WTC11 (cell line): ENCODE measurements at regions not wholly inside any gene's neighbourhood (a gene's known extent, or its start where the extent isn't known, plus 50 kb on each side); places are given as distances from the start of the nearest gene placed in this dataset.

Experiments
- ATAC-seq: fragments of 200-7000 bp; cut with Tn5 transposase; 2 replicates; pipeline ENCODE4 v1.10.0; 2021; ENCODE audit warnings: mild to moderate bottlenecking, moderate library complexity
- CTCF ChIA-PET: fragments of 300-600 bp; sonication (Branson Sonifier 250); formaldehyde crosslinking; loops from one replicate; lab custom pipeline; 2021; ENCODE audit warnings: antibody characterized with exemption; lab: Charles Lee
- POLR2A ChIA-PET: fragments of 350-600 bp; sonication (Branson Sonifier 250); formaldehyde crosslinking; loops from one replicate; lab custom pipeline; 2021; ENCODE audit warnings: antibody characterized with exemption; lab: Charles Lee
- DNase-seq: peaks from one replicate; pipeline ENCODE4 v3.0.0; 2021; ENCODE audit warnings: low spot score
- H3K27ac Mint-ChIP-seq: 2 replicates; pipeline ENCODE4 v1.8.0; 2021; ENCODE audit warnings: mixed read lengths
- H3K27me3 Mint-ChIP-seq: 2 replicates; pipeline ENCODE4 v1.8.0; 2021; ENCODE audit warnings: low read depth, mild to moderate bottlenecking, moderate library complexity, mixed read lengths
- H3K36me3 Mint-ChIP-seq: 2 replicates; pipeline ENCODE4 v1.8.0; 2021; ENCODE audit warnings: mixed read lengths
- H3K4me1 Mint-ChIP-seq: 2 replicates; pipeline ENCODE4 v1.8.0; 2022; ENCODE audit warnings: mixed read lengths
- H3K4me3 Mint-ChIP-seq: 2 replicates; pipeline ENCODE4 v1.8.0; 2021; ENCODE audit warnings: mild to moderate bottlenecking, moderate library complexity, mixed read lengths
- H3K9me3 Mint-ChIP-seq: 2 replicates; pipeline ENCODE4 v1.8.0; 2021; ENCODE audit warnings: mixed read lengths
- ATF3 ChIP-seq: sonication (generic); formaldehyde crosslinking; conservative IDR thresholded peaks from 2 replicates; pipeline ENCODE4 v1.8.1; 2022; ENCODE audit warnings: mild to moderate bottlenecking, missing genetic modification reagents
- CDX4 ChIP-seq: fragments of 250-450 bp; sonication (Bioruptor Pico); IDR thresholded peaks from 2 replicates; pipeline ENCODE4 v1.9.0; 2021; ENCODE audit warnings: moderate library complexity, mild to moderate bottlenecking, inconsistent platforms, borderline replicate concordance
- E2F4 ChIP-seq: sonication (generic); formaldehyde crosslinking; IDR thresholded peaks from 2 replicates; pipeline ENCODE4 v1.8.1; 2022; ENCODE audit warnings: low read depth, mild to moderate bottlenecking, moderate library complexity, missing genetic modification reagents, borderline replicate concordance
- ETV6 ChIP-seq: sonication (generic); formaldehyde crosslinking; IDR thresholded peaks from 2 replicates; pipeline ENCODE4 v1.8.1; 2022; ENCODE audit warnings: mild to moderate bottlenecking, missing genetic modification reagents
- JAZF1 ChIP-seq: fragments of 250-450 bp; sonication (Bioruptor Pico); IDR thresholded peaks from 2 replicates; pipeline ENCODE4 v1.9.0; 2021; ENCODE audit warnings: moderate library complexity, mild to moderate bottlenecking, inconsistent platforms
- MLX ChIP-seq: sonication (generic); formaldehyde crosslinking; IDR thresholded peaks from 2 replicates; pipeline ENCODE4 v1.8.1; 2023; ENCODE audit warnings: mild to moderate bottlenecking, missing genetic modification reagents, moderate library complexity
- MXD4 ChIP-seq: fragments of 250-450 bp; sonication (Bioruptor Pico); IDR thresholded peaks from 2 replicates; pipeline ENCODE4 v1.8.0; 2021; ENCODE audit warnings: mild to moderate bottlenecking, moderate library complexity, borderline replicate concordance
- NFATC4 ChIP-seq: fragments of 250-450 bp; sonication (Bioruptor Pico); IDR thresholded peaks from 2 replicates; pipeline ENCODE4 v1.9.0; 2021; ENCODE audit warnings: mild to moderate bottlenecking
- PRDM15 ChIP-seq: sonication (generic); formaldehyde crosslinking; IDR thresholded peaks from 2 replicates; pipeline ENCODE4 v1.8.0; 2022; ENCODE audit warnings: missing genetic modification reagents
- PREB ChIP-seq: sonication (generic); formaldehyde crosslinking; IDR thresholded peaks from 2 replicates; pipeline ENCODE4 v1.8.1; 2022; ENCODE audit warnings: mild to moderate bottlenecking, missing genetic modification reagents, moderate library complexity, borderline replicate concordance
- SMAD4 ChIP-seq: sonication (generic); formaldehyde crosslinking; IDR thresholded peaks from 2 replicates; pipeline ENCODE4 v1.8.0; 2022; ENCODE audit warnings: mild to moderate bottlenecking, missing genetic modification reagents
- SOX15 ChIP-seq: fragments of 250-450 bp; sonication (Bioruptor Pico); IDR thresholded peaks from 2 replicates; pipeline ENCODE4 v1.9.0; 2021; ENCODE audit warnings: mild to moderate bottlenecking
- TCF7 ChIP-seq: sonication (generic); formaldehyde crosslinking; IDR thresholded peaks from 2 replicates; pipeline ENCODE4 v1.8.0; 2022; ENCODE audit warnings: mild to moderate bottlenecking, low read depth, missing genetic modification reagents, moderate library complexity
- TP53 ChIP-seq: sonication (generic); formaldehyde crosslinking; IDR thresholded peaks from 2 replicates; pipeline ENCODE4 v1.8.1; 2023; ENCODE audit warnings: mild to moderate bottlenecking, missing genetic modification reagents
- USF1 ChIP-seq: sonication (generic); formaldehyde crosslinking; IDR thresholded peaks from 2 replicates; pipeline ENCODE4 v1.8.0; 2022; ENCODE audit warnings: mild to moderate bottlenecking, missing genetic modification reagents
- ZBTB43 ChIP-seq: sonication (generic); formaldehyde crosslinking; IDR thresholded peaks from 2 replicates; pipeline ENCODE4 v1.8.1; 2023; ENCODE audit warnings: mild to moderate bottlenecking, missing genetic modification reagents
- ZNF263 ChIP-seq: sonication (generic); formaldehyde crosslinking; IDR thresholded peaks from 2 replicates; pipeline ENCODE4 v1.8.1; 2022; ENCODE audit warnings: low read depth, mild to moderate bottlenecking, moderate library complexity, missing genetic modification reagents
- ZNF512 ChIP-seq: sonication (generic); formaldehyde crosslinking; IDR thresholded peaks from 2 replicates; pipeline ENCODE4 v1.8.1; 2022; ENCODE audit warnings: missing genetic modification reagents, borderline replicate concordance

- no peak for TF ChIP-seq PRDM15 (CRISPR knock-in tag)
- no peak for TF ChIP-seq USF1 (CRISPR knock-in tag)
- TF ChIP-seq, all 79 proteins: peak for 0
Observed at GRCh38 chr10:83375274-83375673, 764.0 kb upstream of the GHITM start (continued).

- no peaks in the 10 kb centered on the region for H3K36me3 Mint-ChIP-seq
- ATAC-seq (no peak), DNase-seq (no peak)
- no peaks in the 10 kb centered on the region for H3K4me1 Mint-ChIP-seq
- no peak overlapping the region for H3K27ac Mint-ChIP-seq
- H3K27me3 Mint-ChIP-seq, result no peaks in the 10 kb centered on the region
- H3K4me3 Mint-ChIP-seq, result no peak overlapping the region
- H3K9me3 Mint-ChIP-seq, result no peaks in the 10 kb centered on the region
- no peak for TF ChIP-seq NFATC4 (CRISPR knock-in tag)
- TF ChIP-seq PRDM15 (CRISPR knock-in tag), result no peak
- no peak for TF ChIP-seq MXD4 (CRISPR knock-in tag)
- no peak for TF ChIP-seq TCF7 (CRISPR knock-in tag)
- no peak for TF ChIP-seq ZNF512
- TF ChIP-seq E2F4 (CRISPR knock-in tag), result no peak
- TF ChIP-seq JAZF1 (CRISPR knock-in tag), result no peak
- no peak for TF ChIP-seq TP53 (CRISPR knock-in tag)
- TF ChIP-seq ZBTB43, result no peak
- no peak for TF ChIP-seq SOX15 (CRISPR knock-in tag)
- TF ChIP-seq ZNF263 (CRISPR knock-in tag), result no peak
- no peak for TF ChIP-seq ETV6 (CRISPR knock-in tag)
- TF ChIP-seq SMAD4 (CRISPR knock-in tag), result no peak
- TF ChIP-seq ATF3, result no peak
- TF ChIP-seq MLX (CRISPR knock-in tag), result no peak
- no peak for TF ChIP-seq PREB
- no peak for TF ChIP-seq CDX4
- ChIA-PET POLR2A (no interaction called here), CTCF (no interaction called here)
Observed at GRCh38 chr10:83397806-83398205, 741.5 kb upstream of the GHITM start.
